Esophagus muscularis mucosa (tissue), 3 donors: ENCODE measurements at regions not wholly inside any gene's neighbourhood (a gene's known extent, or its start where the extent isn't known, plus 50 kb on each side); places are given as distances from the start of the nearest gene placed in this dataset.

Source experiments
- CTCF ChIP-seq, 3 experiments: fragments of 200-600 bp in 2 of 3; fragments of 450-650 bp in 1 of 3; sonication (generic) in 2 of 3; IDR thresholded peaks; one replicate each; pipeline ENCODE4 v1.5.1; 2017 to 2019; ENCODE audit warnings: antibody characterized with exemption in 3 of 3, mild to moderate bottlenecking in 2 of 3, moderate library complexity in 1 of 3
- POLR2A ChIP-seq: fragments of 450-650 bp; IDR thresholded peaks from one replicate; pipeline ENCODE4 v1.6.1; 2017; ENCODE audit warnings: antibody characterized with exemption, moderate library complexity, mild to moderate bottlenecking, low read depth
- POLR2AphosphoS5 ChIP-seq, 2 donors: sonication (generic); formaldehyde crosslinking; IDR thresholded peaks; one replicate each; pipeline ENCODE4 v1.6.1; 2017; ENCODE audit warnings: antibody characterized with exemption in 2 of 2

- TF ChIP-seq CTCF (IDR thresholded peaks at IDR 0.05) (no peak), POLR2AphosphoS5 (IDR thresholded peaks at IDR 0.05) (no peak), POLR2A (no peak)
Measured at GRCh38 chr12:4134448-4135263, 138.9 kb upstream of the CCND2 start.
